Endothelial cell of umbilical vein (primary cell): ENCODE measurements at regions not wholly inside any gene's neighbourhood (a gene's known extent, or its start where the extent isn't known, plus 50 kb on each side); places are given as distances from the start of the nearest gene placed in this dataset.

Experiments
- CTCF ChIP-seq, 2 donors: IDR thresholded peaks; 1 replicate in 1 of 2; 2 replicates in 1 of 2; pipeline ENCODE4 v1.5.1; 2011; ENCODE audit warnings: low read length in 2 of 2, mild to moderate bottlenecking in 2 of 2, moderate library complexity in 2 of 2, control low read depth in 1 of 2, inconsistent platforms in 1 of 2, low read depth in 1 of 2; ENCODE audit not compliant: insufficient read depth in 1 of 2; ENCODE audit errors: extremely low read depth in 1 of 2
- MYC ChIP-seq: IDR thresholded peaks from one replicate; pipeline ENCODE4 v1.6.1; 2011; ENCODE audit warnings: mild to moderate bottlenecking, low read depth, low read length
- POLR2AphosphoS5 ChIP-seq: IDR thresholded peaks from 2 replicates; pipeline ENCODE4 v1.6.1; 2012; ENCODE audit warnings: low read depth, mild to moderate bottlenecking, control low read depth, low read length, moderate library complexity; ENCODE audit not compliant: insufficient read depth

- TF ChIP-seq CTCF (IDR thresholded peaks at IDR 0.05; ENCODE audit: extremely low read depth in 1 of 2, insufficient read depth in 1 of 2, low read depth in 1 of 2, low read length in 2 of 2) (no peak), POLR2AphosphoS5 (no peak), MYC (no peak)
Measured at GRCh38 chr12:59871779-59872178, 275.9 kb downstream of the SLC16A7 start.
